OCI-LY7 (cell line): ENCODE measurements at regions not wholly inside any gene's neighbourhood (a gene's known extent, or its start where the extent isn't known, plus 50 kb on each side); places are given as distances from the start of the nearest gene placed in this dataset.

ENCODE experiments used
- BruUV-seq: library from RNA; stranded (reverse); fragments of 400-500 nt; replicated peaks from 2 replicates; lab custom pipeline; 2021; lab: Mats Ljungman, UMichigan
- CTCF ChIA-PET: fragments of 300-600 bp; sonication (Branson Sonifier 250); formaldehyde crosslinking; loops from one replicate; lab custom pipeline; 2022; ENCODE audit warnings: antibody characterized with exemption; ENCODE audit not compliant: unreplicated experiment; lab: Charles Lee
- POLR2A ChIA-PET: fragments of 300-600 bp; sonication (Branson Sonifier 250); formaldehyde crosslinking; loops from one replicate; lab custom pipeline; 2022; ENCODE audit warnings: antibody characterized with exemption; lab: Charles Lee
- DNase-seq: peaks from one replicate; pipeline ENCODE4 v3.0.0-alpha.2; 2015; ENCODE audit warnings: low spot score
- H2AFZ ChIP-seq: fragments of 200-600 bp; sonication (generic), shearing (Covaris generic); 2 replicates; pipeline ENCODE4 v1.6.1; 2014; ENCODE audit warnings: mild to moderate bottlenecking, antibody characterized with exemption, low read length, moderate library complexity
- H3K27ac ChIP-seq: fragments of 200-600 bp; sonication (generic); 2 replicates; pipeline ENCODE4 v1.5.1; 2014; ENCODE audit warnings: mixed run types, low read depth, mild to moderate bottlenecking, moderate library complexity, low read length, inconsistent platforms; ENCODE audit not compliant: poor library complexity, severe bottlenecking
- H3K36me3 ChIP-seq: fragments of 200-600 bp; sonication (generic); 2 replicates; pipeline ENCODE4 v1.6.1; 2014; ENCODE audit warnings: mild to moderate bottlenecking, antibody characterized with exemption, low read length, moderate library complexity, mixed read lengths; ENCODE audit not compliant: insufficient read depth
- H3K4me1 ChIP-seq: fragments of 200-600 bp; sonication (generic); 2 replicates; pipeline ENCODE4 v1.5.1; 2014; ENCODE audit warnings: mild to moderate bottlenecking, low read length; ENCODE audit not compliant: insufficient read depth, poor library complexity, severe bottlenecking
- H3K4me2 ChIP-seq: fragments of 200-600 bp; sonication (generic); 2 replicates; pipeline ENCODE4 v1.6.1; 2014; ENCODE audit warnings: mild to moderate bottlenecking, low read length
- H3K4me3 ChIP-seq: fragments of 200-600 bp; sonication (generic); 2 replicates; pipeline ENCODE4 v1.5.1; 2014; ENCODE audit warnings: mild to moderate bottlenecking, low read depth, low read length; ENCODE audit not compliant: poor library complexity, severe bottlenecking
- H3K79me2 ChIP-seq: fragments of 200-600 bp; sonication (generic); 2 replicates; pipeline ENCODE4 v1.6.1; 2016; ENCODE audit warnings: low read depth, mild to moderate bottlenecking, low read length, moderate library complexity, mixed read lengths; ENCODE audit not compliant: insufficient read depth
- H3K9me2 ChIP-seq: fragments of 200-600 bp; sonication (generic); 2 replicates; pipeline ENCODE4 v1.6.1; 2016; ENCODE audit warnings: mild to moderate bottlenecking, low read length, mixed read lengths; ENCODE audit not compliant: insufficient read depth
- H3K9me3 ChIP-seq: fragments of 200-600 bp; sonication (generic); 2 replicates; pipeline ENCODE4 v1.6.1; 2014; ENCODE audit warnings: mild to moderate bottlenecking, mixed run types, low read length, mixed read lengths
- H4K20me1 ChIP-seq: fragments of 200-600 bp; sonication (generic); 2 replicates; pipeline ENCODE4 v1.6.1; 2014; ENCODE audit warnings: mild to moderate bottlenecking, antibody characterized with exemption, low read length, moderate library complexity, mixed read lengths; ENCODE audit not compliant: insufficient read depth
- CTCF ChIP-seq: fragments of 200-600 bp; sonication (generic); conservative IDR thresholded peaks from 2 replicates; pipeline ENCODE4 v1.5.1; 2014; ENCODE audit warnings: mild to moderate bottlenecking, antibody characterized with exemption, low read length, moderate library complexity, mixed read lengths
- EZH2phosphoT487 ChIP-seq: fragments of 200-600 bp; sonication (generic); IDR thresholded peaks from 2 replicates; pipeline ENCODE4 v1.6.1; 2018; ENCODE audit warnings: low read depth, borderline replicate concordance, mild to moderate bottlenecking, mixed run types, antibody characterized with exemption, low read length, moderate library complexity, mixed read lengths
- intact Hi-C: fragments of 100-400 bp; cut with micrococcal nuclease; formaldehyde crosslinking; loops from one replicate; pipeline ENCODE4 v1.10.0; 2022; ENCODE audit not compliant: unreplicated experiment

GRCh38 chr12:123035841-123036240, 55.4 kb downstream of the ARL6IP4 start:
- Histone ChIP-seq H3K36me3 (no peaks in the 10 kb centered on the region), H3K9me3 (no peaks in the 10 kb centered on the region), H2AFZ (no peak overlapping the region), H3K4me1 (no peaks in the 10 kb centered on the region), H3K4me3 (no peak overlapping the region), H3K27ac (no peak overlapping the region), H3K79me2 (no peaks in the 10 kb centered on the region), H4K20me1 (no peaks in the 10 kb centered on the region), H3K9me2 (no peaks in the 10 kb centered on the region), H3K4me2 (no peak overlapping the region)
- ChIA-PET POLR2A (interaction anchor here (1.4 kb wide), 1 partner anchor 14 kb away, joined by 3 read pairs; no protein-coding TSS in a partner anchor), CTCF (no interaction called here)
- intact Hi-C loops = no loop called here
- BruUV-seq = no TSS peak
- no peak for DNase-seq
- TF ChIP-seq EZH2phosphoT487 (no peak), CTCF (no peak)

DNA sequence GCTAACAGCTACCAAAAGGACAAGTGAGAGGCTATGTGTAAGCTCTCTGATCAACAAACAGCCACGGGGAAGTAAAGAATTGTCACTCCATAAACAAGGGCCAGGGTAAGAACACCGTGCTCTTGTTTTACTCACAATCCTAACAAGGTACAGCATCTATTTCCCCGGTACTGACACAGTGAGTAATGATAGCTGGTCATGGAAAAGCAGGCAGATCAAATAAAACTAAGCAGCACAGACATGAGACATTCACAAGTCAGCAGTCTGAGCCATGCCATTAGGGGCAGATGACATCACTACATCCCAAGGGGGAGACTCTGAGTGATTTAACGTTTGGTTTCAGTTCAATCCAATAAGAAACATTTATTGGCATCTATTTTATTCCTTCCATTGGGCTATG, 54.4 kb downstream of the ARL6IP4 start:
- no peak overlapping the region for H3K4me3 ChIP-seq
- no peak overlapping the region for H3K4me2 ChIP-seq
- no peaks in the 10 kb centered on the region for H3K9me3 ChIP-seq
- no TSS peak for BruUV-seq
- H3K9me2 ChIP-seq = no peaks in the 10 kb centered on the region
- TF ChIP-seq EZH2phosphoT487 (no peak), CTCF (no peak)
- CTCF ChIA-PET = no interaction called here
- no peaks in the 10 kb centered on the region for H3K79me2 ChIP-seq
- no peaks in the 10 kb centered on the region for H4K20me1 ChIP-seq
- H3K4me1 ChIP-seq = no peaks in the 10 kb centered on the region
- no peak for DNase-seq
- no peak overlapping the region for H3K27ac ChIP-seq
- intact Hi-C loops = no loop called here
- POLR2A ChIA-PET = no interaction called here
- no peaks in the 10 kb centered on the region for H3K36me3 ChIP-seq
- H2AFZ ChIP-seq = no peak overlapping the region

GRCh38 chr12:123034022-123034541, 53.6 kb downstream of the ARL6IP4 start:
- H4K20me1 ChIP-seq = no peaks in the 10 kb centered on the region
- no peak overlapping the region for H3K27ac ChIP-seq
- CTCF ChIA-PET = no interaction called here
- H3K9me3 ChIP-seq = no peaks in the 10 kb centered on the region
- intact Hi-C loops = no loop called here
- TF ChIP-seq CTCF (no peak), EZH2phosphoT487 (no peak)
- no peaks in the 10 kb centered on the region for H3K9me2 ChIP-seq
- no peaks in the 10 kb centered on the region for H3K79me2 ChIP-seq
- POLR2A ChIA-PET = no interaction called here
- no peaks in the 10 kb centered on the region for H3K36me3 ChIP-seq
- no peak overlapping the region for H2AFZ ChIP-seq
- BruUV-seq = no TSS peak
- no peak overlapping the region for H3K4me2 ChIP-seq
- no peak overlapping the region for H3K4me3 ChIP-seq
- no peak for DNase-seq
- H3K4me1 ChIP-seq = no peaks in the 10 kb centered on the region
